ENCODE measurements at regions not wholly inside any gene's neighbourhood (a gene's known extent, or its start where the extent isn't known, plus 50 kb on each side); places are given as distances from the start of the nearest gene placed in this dataset.
"Not testable (repeated sequence)": the region's sequence is repeated elsewhere in the genome, so short reads cannot be mapped to it uniquely, and the experiment has no call there.

- no peaks in the 10 kb centered on the region for H3K27me3 ChIP-seq (ENCODE audit: control insufficient read depth, insufficient read depth, low read length)
Observed at GRCh38 chr5:110309222-110309621, 417.2 kb downstream of the TMEM232 start.

GRCh38 chr5:110316566-110316965, 409.9 kb downstream of the TMEM232 start:
- intact Hi-C loops (cut with micrococcal nuclease; ENCODE audit: unreplicated experiment); POLR2A ChIA-PET; H3K4me3 ChIP-seq (ENCODE audit: low read depth in 2 of 2, low read length in 2 of 2); ATAC-seq; H3K4me1 ChIP-seq (ENCODE audit: control insufficient read depth, insufficient read depth, low read length); DNase-seq (ENCODE audit: low read depth, low spot score); in situ Hi-C loops (cut with HindIII; ENCODE audit: low pct_unique_long_range_greater_than_20kb, low sequenced_read_pairs); H3K27ac ChIP-seq (ENCODE audit: low read length); H3K9me3 ChIP-seq (ENCODE audit: control insufficient read depth, insufficient read depth, low read depth, low read length); H3K27me3 ChIP-seq (ENCODE audit: control insufficient read depth, insufficient read depth, low read length); H3K36me3 ChIP-seq (ENCODE audit: control insufficient read depth, insufficient read depth, low read length); BruUV-seq (replicated peaks): not testable (repeated sequence)
- CTCF ChIA-PET, result interaction anchor here (0.6 kb wide), 1 partner anchor 21 kb away, joined by 4 read pairs; no protein-coding TSS in a partner anchor

More at GRCh38 chr5:110309222-110309621, 417.2 kb downstream of the TMEM232 start:
- intact Hi-C loops (cut with micrococcal nuclease; ENCODE audit: unreplicated experiment) (no loop called here), in situ Hi-C loops (cut with HindIII; ENCODE audit: low pct_unique_long_range_greater_than_20kb, low sequenced_read_pairs) (no loop called here)
- ATAC-seq (no peak), DNase-seq (ENCODE audit: low read depth, low spot score) (no peak)
- no TSS peak for BruUV-seq (replicated peaks)
- H3K4me3 ChIP-seq (ENCODE audit: low read depth in 2 of 2, low read length in 2 of 2), result no peak overlapping the region
- ChIA-PET POLR2A (no interaction called here), CTCF (no interaction called here)
- H3K36me3 ChIP-seq (ENCODE audit: control insufficient read depth, insufficient read depth, low read length), result no peaks in the 10 kb centered on the region
- H3K9me3 ChIP-seq (ENCODE audit: control insufficient read depth, insufficient read depth, low read depth, low read length), result no peaks in the 10 kb centered on the region
- no peaks in the 10 kb centered on the region for H3K4me1 ChIP-seq (ENCODE audit: control insufficient read depth, insufficient read depth, low read length)
- TF ChIP-seq POLR2AphosphoS5 (IDR thresholded peaks at IDR 0.05; ENCODE audit: low read depth, low read length), result no peak
- TF ChIP-seq REST (IDR thresholded peaks at IDR 0.05; ENCODE audit: insufficient read depth in 1 of 2, low read depth in 2 of 2, low read length in 1 of 2), result no peak
- TF ChIP-seq CTCF (IDR thresholded peaks at IDR 0.05), result no peak
- no peak for TF ChIP-seq TCF7L2 (IDR thresholded peaks at IDR 0.05; ENCODE audit: low read depth, low read length)
- TF ChIP-seq SIN3A (IDR thresholded peaks at IDR 0.05; ENCODE audit: borderline replicate concordance, insufficient read depth, low read depth, low read length), result no peak
- no peak overlapping the region for H3K27ac ChIP-seq (ENCODE audit: low read length)

GRCh38 chr5:110321117-110321516, 405.4 kb downstream of the TMEM232 start:
- intact Hi-C loops (cut with micrococcal nuclease; ENCODE audit: unreplicated experiment) (no loop called here), in situ Hi-C loops (cut with HindIII; ENCODE audit: low pct_unique_long_range_greater_than_20kb, low sequenced_read_pairs) (no loop called here)
- H3K36me3 ChIP-seq (ENCODE audit: control insufficient read depth, insufficient read depth, low read length), result no peaks in the 10 kb centered on the region
- BruUV-seq (replicated peaks), result no TSS peak
- H3K27ac ChIP-seq (ENCODE audit: low read length), result no peak overlapping the region
- H3K4me3 ChIP-seq (ENCODE audit: low read depth in 2 of 2, low read length in 2 of 2), result no peak overlapping the region
- ATAC-seq (no peak), DNase-seq (ENCODE audit: low read depth, low spot score) (no peak)
- no peak for TF ChIP-seq REST (IDR thresholded peaks at IDR 0.05; ENCODE audit: insufficient read depth in 1 of 2, low read depth in 2 of 2, low read length in 1 of 2)
- no peak for TF ChIP-seq TCF7L2 (IDR thresholded peaks at IDR 0.05; ENCODE audit: low read depth, low read length)
- no peak for TF ChIP-seq POLR2AphosphoS5 (IDR thresholded peaks at IDR 0.05; ENCODE audit: low read depth, low read length)
- no peak for TF ChIP-seq SIN3A (IDR thresholded peaks at IDR 0.05; ENCODE audit: borderline replicate concordance, insufficient read depth, low read depth, low read length)
- TF ChIP-seq CTCF (IDR thresholded peaks at IDR 0.05), result no peak
- no peaks in the 10 kb centered on the region for H3K9me3 ChIP-seq (ENCODE audit: control insufficient read depth, insufficient read depth, low read depth, low read length)
- H3K4me1 ChIP-seq (ENCODE audit: control insufficient read depth, insufficient read depth, low read length), result no peaks in the 10 kb centered on the region
- POLR2A ChIA-PET, result no interaction called here
- H3K27me3 ChIP-seq (ENCODE audit: control insufficient read depth, insufficient read depth, low read length), result no peaks in the 10 kb centered on the region
- CTCF ChIA-PET, result no interaction called here

Measured in Panc1 (cell line).